Rectal smooth muscle tissue (tissue), 1 donor: ENCODE measurements at regions not wholly inside any gene's neighbourhood (a gene's known extent, or its start where the extent isn't known, plus 50 kb on each side); places are given as distances from the start of the nearest gene placed in this dataset.

Experiments
- H3K27ac ChIP-seq: one replicate; pipeline ENCODE4 v1.7.0; 2013; ENCODE audit warnings: low read depth, low read length, inconsistent platforms
- H3K27me3 ChIP-seq: one replicate; pipeline ENCODE4 v1.7.0; 2013; ENCODE audit warnings: low read length; ENCODE audit not compliant: control insufficient read depth, insufficient read depth
- H3K36me3 ChIP-seq: one replicate; pipeline ENCODE4 v1.7.0; 2013; ENCODE audit warnings: low read length; ENCODE audit not compliant: control insufficient read depth, insufficient read depth
- H3K4me1 ChIP-seq: one replicate; pipeline ENCODE4 v1.7.0; 2013; ENCODE audit warnings: low read length; ENCODE audit not compliant: control insufficient read depth, insufficient read depth
- H3K4me3 ChIP-seq: one replicate; pipeline ENCODE4 v1.7.0; 2013; ENCODE audit warnings: low read length
- H3K9ac ChIP-seq: one replicate; pipeline ENCODE4 v1.7.0; 2013; ENCODE audit warnings: low read length

GRCh38 chr11:26777372-26777808, 55.5 kb upstream of the SLC5A12 start:
- H3K9ac ChIP-seq, result no peak overlapping the region
- H3K27me3 ChIP-seq, result no peaks in the 10 kb centered on the region
- peaks cover 4% of the 10 kb centered on the region for H3K4me1 ChIP-seq
- no peak overlapping the region for H3K4me3 ChIP-seq
- H3K36me3 ChIP-seq, result no peaks in the 10 kb centered on the region
- no peak overlapping the region for H3K27ac ChIP-seq

GRCh38 chr11:26778000-26778757, 56.3 kb upstream of the SLC5A12 start:
- Histone ChIP-seq H3K27me3 (no peaks in the 10 kb centered on the region), H3K4me3 (no peak overlapping the region), H3K4me1 (peaks cover 4% of the 10 kb centered on the region), H3K27ac (no peak overlapping the region), H3K36me3 (no peaks in the 10 kb centered on the region), H3K9ac (no peak overlapping the region)

DNA sequence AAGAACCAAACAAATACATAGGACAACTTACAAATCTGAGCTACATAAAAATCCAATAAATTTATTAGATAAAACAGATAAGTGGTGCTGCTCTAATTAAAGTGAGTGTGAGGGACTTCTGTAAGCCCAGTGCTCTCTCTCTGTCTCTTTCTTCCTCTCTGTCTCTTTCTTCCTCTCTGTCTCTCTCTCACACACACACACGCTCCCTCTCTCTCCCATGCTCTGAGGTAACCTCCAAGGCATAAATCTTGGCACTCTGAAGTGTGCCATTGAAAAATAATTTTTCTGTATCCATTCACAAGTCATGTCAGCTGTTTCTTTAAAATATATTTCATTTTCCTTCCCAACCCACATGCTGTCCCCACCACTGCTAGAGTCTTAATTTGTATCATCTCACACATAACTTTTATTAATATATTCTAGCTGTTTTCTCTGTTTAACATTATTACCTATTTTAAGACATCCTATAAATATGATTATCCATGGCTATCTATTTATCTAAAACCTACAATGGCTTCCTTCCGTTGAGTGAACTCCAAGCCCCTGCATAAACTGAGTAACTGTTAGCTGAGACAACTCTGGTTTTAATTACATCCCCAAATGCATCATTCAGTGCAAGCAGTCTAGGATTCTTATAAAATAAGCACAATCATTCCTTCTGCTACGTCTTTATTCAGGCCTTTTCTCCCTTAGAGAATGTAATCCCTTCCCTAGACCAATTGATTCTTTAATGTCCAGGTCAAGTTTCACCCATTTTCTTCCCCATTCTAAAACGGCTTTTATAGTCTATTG, 57.4 kb upstream of the SLC5A12 start:
- no peak overlapping the region for H3K4me3 ChIP-seq
- no peaks in the 10 kb centered on the region for H3K27me3 ChIP-seq
- H3K4me1 ChIP-seq, result peaks cover 4% of the 10 kb centered on the region
- no peak overlapping the region for H3K27ac ChIP-seq
- H3K36me3 ChIP-seq, result no peaks in the 10 kb centered on the region
- no peak overlapping the region for H3K9ac ChIP-seq

DNA sequence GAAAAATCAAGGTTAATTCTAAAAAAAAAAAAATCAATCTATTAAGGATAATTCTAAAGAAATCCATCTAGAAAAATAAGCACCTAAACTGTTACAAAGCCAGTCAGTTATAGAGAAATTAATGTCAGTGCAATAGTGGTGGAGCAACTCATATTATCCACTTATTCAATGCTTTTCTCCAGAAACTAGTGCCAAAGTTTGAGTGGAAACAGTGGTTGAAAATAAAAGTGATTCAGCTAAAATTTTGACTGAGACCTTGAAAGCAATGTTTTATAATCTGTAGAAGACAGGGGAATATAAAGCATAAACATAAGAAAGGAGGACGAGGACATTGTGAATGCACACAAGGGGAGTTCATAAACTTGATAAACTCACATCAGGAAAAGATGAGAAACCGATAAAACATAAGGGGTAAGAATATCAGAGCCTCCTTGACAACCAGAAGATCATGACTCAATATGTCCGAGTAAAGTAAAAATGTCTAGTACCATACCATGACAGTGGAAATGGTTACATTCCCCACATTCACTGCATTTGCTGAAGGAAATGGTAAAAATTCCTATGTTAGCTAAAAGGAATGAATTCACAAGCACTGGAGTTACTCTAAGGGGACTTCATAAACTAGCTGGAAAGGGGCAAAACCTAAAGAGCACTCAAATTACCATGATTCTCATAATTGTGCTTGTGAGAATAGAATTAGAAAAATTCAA, 58.7 kb upstream of the SLC5A12 start:
- Histone ChIP-seq H3K27ac (no peak overlapping the region), H3K9ac (no peak overlapping the region), H3K4me1 (peaks cover 4% of the 10 kb centered on the region), H3K27me3 (no peaks in the 10 kb centered on the region), H3K36me3 (no peaks in the 10 kb centered on the region), H3K4me3 (no peak overlapping the region)

DNA sequence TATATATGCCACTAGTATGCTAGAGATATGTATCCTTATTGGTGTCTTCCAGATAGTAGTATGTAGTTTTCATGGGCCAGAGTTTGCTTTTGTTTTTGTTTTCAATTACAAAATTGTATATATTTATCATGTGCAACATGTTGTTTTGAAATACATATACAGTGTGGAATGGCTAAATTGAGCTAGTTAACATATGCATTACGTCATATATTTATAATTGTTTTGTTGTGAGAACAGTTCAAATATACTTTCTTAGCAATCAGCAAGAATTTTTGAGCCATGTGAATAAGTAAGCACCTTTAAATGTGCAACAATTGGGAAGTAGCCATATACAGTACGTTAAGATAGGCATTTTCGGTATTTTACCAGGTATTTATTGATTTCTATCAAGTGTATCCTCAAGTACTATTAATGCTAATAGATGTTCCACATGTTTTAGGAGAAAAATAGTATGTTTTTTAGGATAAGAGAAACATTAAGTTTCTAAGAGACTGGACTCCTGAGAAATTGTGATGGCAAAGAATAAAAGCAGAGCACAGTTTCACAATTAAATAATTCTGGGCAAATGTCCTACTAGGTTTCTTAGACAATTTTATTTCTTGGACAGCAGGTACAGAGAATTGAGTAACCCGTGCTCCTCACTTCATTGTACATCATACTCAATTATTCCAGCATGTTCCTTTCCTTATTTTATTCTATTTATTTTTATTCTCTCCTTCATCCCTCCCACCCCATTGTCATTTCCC, 60.5 kb upstream of the SLC5A12 start:
- Histone ChIP-seq H3K27me3 (no peaks in the 10 kb centered on the region), H3K36me3 (no peaks in the 10 kb centered on the region), H3K4me1 (no peaks in the 10 kb centered on the region)

GRCh38 chr11:26783997-26784396, 62.1 kb upstream of the SLC5A12 start:
- no peak overlapping the region for H3K9ac ChIP-seq
- H3K4me1 ChIP-seq, result no peaks in the 10 kb centered on the region
- H3K36me3 ChIP-seq, result no peaks in the 10 kb centered on the region
- H3K27me3 ChIP-seq, result no peaks in the 10 kb centered on the region
- no peak overlapping the region for H3K27ac ChIP-seq
- H3K4me3 ChIP-seq, result no peak overlapping the region

More for the DNA sequence above, 60.5 kb upstream of the SLC5A12 start:
- no peak overlapping the region for H3K9ac ChIP-seq
- H3K4me3 ChIP-seq, result no peak overlapping the region
- no peak overlapping the region for H3K27ac ChIP-seq

DNA sequence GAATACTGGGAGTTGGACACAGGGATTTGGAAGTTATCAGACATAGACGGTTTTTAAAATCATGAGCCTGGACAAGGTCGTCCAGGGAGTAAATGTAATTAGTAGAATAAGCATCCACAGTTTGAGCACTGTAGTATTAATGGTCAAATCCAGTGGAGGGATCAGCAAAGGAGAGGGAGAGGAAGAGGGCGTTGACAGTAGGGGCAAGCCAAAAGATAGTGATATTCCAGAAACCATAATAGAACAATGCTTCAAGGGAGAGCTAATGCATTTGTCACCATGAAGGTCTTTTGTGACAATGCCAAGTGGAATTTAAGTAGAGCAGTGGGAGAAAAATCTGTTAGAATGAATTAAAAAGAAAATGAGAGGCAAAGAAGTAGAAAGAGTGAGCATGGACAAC, 68.9 kb upstream of the SLC5A12 start:
- H3K4me1 ChIP-seq, result no peaks in the 10 kb centered on the region
- H3K27me3 ChIP-seq, result no peaks in the 10 kb centered on the region
- H3K4me3 ChIP-seq, result no peak overlapping the region
- no peaks in the 10 kb centered on the region for H3K36me3 ChIP-seq
- H3K27ac ChIP-seq, result no peak overlapping the region
- no peak overlapping the region for H3K9ac ChIP-seq

DNA sequence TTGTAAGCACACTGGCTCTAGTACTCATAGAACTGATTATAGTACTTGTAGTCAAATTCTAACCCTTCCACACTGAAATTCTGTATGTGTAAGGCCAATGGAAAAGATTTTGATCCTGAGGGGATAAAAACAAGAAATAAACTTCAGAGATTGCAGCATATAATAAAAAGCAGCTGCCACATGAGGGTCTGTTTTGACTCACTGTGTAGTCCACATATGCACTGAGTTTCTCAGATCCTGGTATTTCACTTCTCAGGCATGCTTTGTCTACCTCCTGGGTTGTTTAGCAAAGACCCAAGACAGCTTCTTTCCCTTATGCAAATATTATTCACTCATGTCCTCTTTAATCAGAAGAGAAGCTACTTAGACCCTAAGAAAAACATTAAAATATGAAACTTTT, 71.1 kb upstream of the SLC5A12 start:
- Histone ChIP-seq H3K27me3 (no peaks in the 10 kb centered on the region), H3K9ac (no peak overlapping the region), H3K27ac (no peak overlapping the region), H3K36me3 (no peaks in the 10 kb centered on the region), H3K4me1 (no peaks in the 10 kb centered on the region), H3K4me3 (no peak overlapping the region)

- Histone ChIP-seq H3K27ac (no peak overlapping the region), H3K36me3 (no peaks in the 10 kb centered on the region), H3K4me1 (no peaks in the 10 kb centered on the region), H3K9ac (no peak overlapping the region), H3K27me3 (no peaks in the 10 kb centered on the region), H3K4me3 (no peak overlapping the region)
Observed at GRCh38 chr11:26793487-26793886, 71.6 kb upstream of the SLC5A12 start.

DNA sequence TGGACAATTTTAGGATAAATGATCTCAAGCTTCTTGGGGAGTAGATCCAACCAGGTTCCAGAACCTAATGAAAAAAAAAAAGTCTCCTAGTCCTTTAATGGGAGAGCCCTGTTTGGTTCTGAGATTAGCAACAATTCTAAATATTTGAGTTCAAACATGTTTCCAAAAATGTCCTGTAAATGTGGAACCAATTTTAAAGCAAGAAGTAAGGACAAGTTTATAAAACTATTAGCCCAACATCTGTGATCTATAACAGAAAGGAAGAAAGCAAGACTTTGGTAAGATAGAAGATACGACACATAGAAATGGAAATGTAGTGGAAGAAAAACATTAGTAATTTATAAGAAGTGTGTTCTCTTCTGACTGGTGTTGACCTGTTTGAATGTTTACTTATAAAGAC, 79.7 kb upstream of the SLC5A12 start:
- H3K9ac ChIP-seq, result no peak overlapping the region

DNA sequence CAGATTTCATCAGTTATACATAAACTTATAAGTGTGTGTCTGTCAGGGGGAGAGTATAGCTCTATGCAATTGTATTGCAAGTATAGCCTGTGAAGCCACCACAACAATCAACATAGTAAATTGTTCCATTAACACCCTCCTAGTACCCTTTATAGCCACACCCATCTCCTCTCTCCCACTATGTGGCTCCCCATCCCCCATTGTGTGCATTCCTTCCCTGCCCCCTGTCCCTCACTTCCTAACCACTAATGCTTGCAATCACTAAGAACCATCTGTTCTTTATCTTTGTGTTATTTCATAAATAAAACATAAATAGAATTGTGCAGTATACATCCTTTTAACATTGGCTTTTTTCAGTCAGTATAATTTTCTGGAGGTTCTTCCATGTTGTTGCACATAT, 83.1 kb upstream of the SLC5A12 start:
- Histone ChIP-seq H3K27me3 (no peaks in the 10 kb centered on the region), H3K4me1 (no peaks in the 10 kb centered on the region), H3K9ac (no peak overlapping the region), H3K4me3 (no peak overlapping the region), H3K36me3 (no peaks in the 10 kb centered on the region), H3K27ac (no peak overlapping the region)

More for the DNA sequence above, 79.7 kb upstream of the SLC5A12 start:
- H3K27ac ChIP-seq, result no peak overlapping the region
- H3K27me3 ChIP-seq, result no peaks in the 10 kb centered on the region
- H3K36me3 ChIP-seq, result no peaks in the 10 kb centered on the region
- H3K4me3 ChIP-seq, result no peak overlapping the region
- H3K4me1 ChIP-seq, result no peaks in the 10 kb centered on the region

GRCh38 chr11:26806219-26806618, 84.4 kb upstream of the SLC5A12 start:
- no peak overlapping the region for H3K9ac ChIP-seq
- no peak overlapping the region for H3K27ac ChIP-seq
- H3K36me3 ChIP-seq, result no peaks in the 10 kb centered on the region

More at GRCh38 chr11:26806219-26806618, 84.4 kb upstream of the SLC5A12 start:
- Histone ChIP-seq H3K4me1 (no peaks in the 10 kb centered on the region), H3K27me3 (no peaks in the 10 kb centered on the region), H3K4me3 (no peak overlapping the region)
